Osteoblast (primary cell): ENCODE measurements at regions not wholly inside any gene's neighbourhood (a gene's known extent, or its start where the extent isn't known, plus 50 kb on each side); places are given as distances from the start of the nearest gene placed in this dataset.

Source experiments
- DNase-seq: peaks from one replicate; pipeline ENCODE4 v3.0.0; 2011; ENCODE audit warnings: low spot score, mixed read lengths; ENCODE audit not compliant: insufficient read length; ENCODE audit errors: missing footprints
- H2AFZ ChIP-seq: 2 replicates; pipeline ENCODE4 v1.6.0; 2011; ENCODE audit warnings: mild to moderate bottlenecking, low read length
- H3K27ac ChIP-seq: 2 replicates; pipeline ENCODE4 v1.5.1; 2011; ENCODE audit warnings: mild to moderate bottlenecking, low read depth, low read length, moderate library complexity
- H3K27me3 ChIP-seq: 2 replicates; pipeline ENCODE4 v1.6.0; 2012; ENCODE audit warnings: mild to moderate bottlenecking, control low read depth, inconsistent platforms, low read length, moderate library complexity; ENCODE audit not compliant: insufficient read depth
- H3K36me3 ChIP-seq: 2 replicates; pipeline ENCODE4 v1.5.1; 2011; ENCODE audit warnings: mild to moderate bottlenecking, low read length, control low read depth, moderate library complexity; ENCODE audit not compliant: insufficient read depth
- H3K4me1 ChIP-seq: 2 replicates; pipeline ENCODE4 v1.5.1; 2011; ENCODE audit warnings: mild to moderate bottlenecking, low read length, control low read depth, moderate library complexity; ENCODE audit not compliant: insufficient read depth
- H3K4me2 ChIP-seq: 2 replicates; pipeline ENCODE4 v1.6.0; 2011; ENCODE audit warnings: mild to moderate bottlenecking, low read length; ENCODE audit not compliant: insufficient read depth
- H3K4me3 ChIP-seq: fragments of 200-600 bp; sonication (generic); 3 replicates; pipeline ENCODE4 v1.5.1; 2012; ENCODE audit warnings: mild to moderate bottlenecking, low read length, inconsistent platforms; ENCODE audit not compliant: insufficient read depth
- H3K79me2 ChIP-seq: 2 replicates; pipeline ENCODE4 v1.6.0; 2012; ENCODE audit warnings: mild to moderate bottlenecking, low read length, control low read depth, inconsistent platforms; ENCODE audit not compliant: insufficient read depth
- H3K9me3 ChIP-seq: 2 replicates; pipeline ENCODE4 v1.5.1; 2011; ENCODE audit warnings: low read depth, low read length, control low read depth
- H4K20me1 ChIP-seq: 2 replicates; pipeline ENCODE4 v1.6.0; 2012; ENCODE audit warnings: mild to moderate bottlenecking, low read length, control low read depth; ENCODE audit not compliant: insufficient read depth
- CTCF ChIP-seq: IDR thresholded peaks from 2 replicates; pipeline ENCODE4 v1.5.1; 2011; ENCODE audit warnings: mild to moderate bottlenecking, low read depth, low read length, moderate library complexity; ENCODE audit errors: extremely low read depth

DNA sequence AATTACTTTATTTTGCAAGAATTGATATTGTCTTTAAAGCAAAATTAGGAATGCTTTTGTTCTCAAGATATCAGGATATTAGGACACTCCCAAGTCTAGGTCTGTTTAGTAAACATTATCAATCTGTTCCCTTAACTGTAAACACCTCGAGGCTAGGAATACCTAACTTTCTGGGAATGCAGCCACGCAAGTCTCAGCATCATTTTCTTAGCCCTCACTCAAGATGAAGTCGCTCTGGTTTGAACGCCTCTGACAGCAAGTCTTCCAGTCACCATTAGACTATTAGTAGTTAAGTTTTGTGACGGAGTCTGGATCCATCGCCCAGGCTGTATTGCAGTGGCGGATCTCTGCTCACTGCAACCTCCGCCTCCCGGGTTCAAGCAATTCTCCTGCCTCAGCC, 128.0 kb upstream of the MYO3A start:
- Histone ChIP-seq H3K9me3 (no peaks in the 10 kb centered on the region), H3K27me3 (no peaks in the 10 kb centered on the region), H3K27ac (no peak overlapping the region), H3K36me3 (no peaks in the 10 kb centered on the region), H3K4me1 (no peaks in the 10 kb centered on the region), H3K79me2 (no peaks in the 10 kb centered on the region), H2AFZ (no peak overlapping the region), H4K20me1 (no peaks in the 10 kb centered on the region), H3K4me2 (no peak overlapping the region), H3K4me3 (no peak overlapping the region)
- no peak for DNase-seq
- no peak for TF ChIP-seq CTCF

GRCh38 chr10:25808372-25808771, 125.7 kb upstream of the MYO3A start:
- H3K9me3 ChIP-seq, result no peaks in the 10 kb centered on the region
- no peaks in the 10 kb centered on the region for H3K36me3 ChIP-seq
- no peaks in the 10 kb centered on the region for H3K27me3 ChIP-seq
- no peak overlapping the region for H2AFZ ChIP-seq
- no peak overlapping the region for H3K4me3 ChIP-seq
- no peak for DNase-seq
- no peaks in the 10 kb centered on the region for H4K20me1 ChIP-seq
- no peak for TF ChIP-seq CTCF
- no peak overlapping the region for H3K27ac ChIP-seq
- no peak overlapping the region for H3K4me2 ChIP-seq
- H3K79me2 ChIP-seq, result no peaks in the 10 kb centered on the region
- H3K4me1 ChIP-seq, result no peaks in the 10 kb centered on the region

GRCh38 chr10:25811052-25811685, 122.9 kb upstream of the MYO3A start:
- H3K79me2 ChIP-seq, result no peaks in the 10 kb centered on the region
- no peaks in the 10 kb centered on the region for H3K9me3 ChIP-seq
- no peak for DNase-seq
- H4K20me1 ChIP-seq, result no peaks in the 10 kb centered on the region
- no peak overlapping the region for H3K27ac ChIP-seq
- no peak overlapping the region for H3K4me3 ChIP-seq
- no peak overlapping the region for H3K4me2 ChIP-seq
- no peaks in the 10 kb centered on the region for H3K27me3 ChIP-seq
- no peak for TF ChIP-seq CTCF
- H3K4me1 ChIP-seq, result no peaks in the 10 kb centered on the region
- no peaks in the 10 kb centered on the region for H3K36me3 ChIP-seq
- H2AFZ ChIP-seq, result no peak overlapping the region

GRCh38 chr10:25813511-25813910, 120.5 kb upstream of the MYO3A start:
- Histone ChIP-seq H4K20me1 (no peaks in the 10 kb centered on the region), H3K9me3 (no peaks in the 10 kb centered on the region), H2AFZ (no peak overlapping the region), H3K4me1 (no peaks in the 10 kb centered on the region), H3K27me3 (no peaks in the 10 kb centered on the region), H3K4me2 (no peak overlapping the region), H3K79me2 (no peaks in the 10 kb centered on the region), H3K36me3 (no peaks in the 10 kb centered on the region), H3K27ac (no peak overlapping the region), H3K4me3 (no peak overlapping the region)
- DNase-seq, result no peak
- TF ChIP-seq CTCF, result no peak
